ENCODE measurements at regions not wholly inside any gene's neighbourhood (a gene's known extent, or its start where the extent isn't known, plus 50 kb on each side); places are given as distances from the start of the nearest gene placed in this dataset.
"Not testable (repeated sequence)": the region's sequence is repeated elsewhere in the genome, so short reads cannot be mapped to it uniquely, and the experiment has no call there.

DNA sequence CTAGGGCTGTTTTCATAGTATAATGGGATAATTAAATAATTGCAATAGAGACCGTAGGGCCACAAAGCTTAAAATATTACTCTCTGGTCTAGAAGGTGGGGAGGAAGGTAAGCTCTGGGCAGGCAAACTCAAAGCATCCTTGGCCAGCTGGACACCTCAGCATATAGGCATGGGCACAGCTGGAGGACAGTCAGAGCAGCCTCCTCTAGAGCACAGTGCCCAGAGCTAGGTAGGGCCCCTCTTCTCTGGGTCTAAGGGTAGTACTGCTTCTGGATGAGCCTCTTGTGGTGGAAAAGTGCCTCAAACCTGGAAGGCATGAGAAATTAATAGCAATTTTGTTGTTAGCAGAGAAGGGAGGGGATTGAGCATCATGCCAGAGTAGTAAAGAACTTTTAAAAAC is 116.9 kb upstream of the FOXN2 start:
- no peak for DNase-seq

GRCh38 chr2:48198371-48198770 is 116.1 kb upstream of the FOXN2 start:
- no peak for DNase-seq

DNA sequence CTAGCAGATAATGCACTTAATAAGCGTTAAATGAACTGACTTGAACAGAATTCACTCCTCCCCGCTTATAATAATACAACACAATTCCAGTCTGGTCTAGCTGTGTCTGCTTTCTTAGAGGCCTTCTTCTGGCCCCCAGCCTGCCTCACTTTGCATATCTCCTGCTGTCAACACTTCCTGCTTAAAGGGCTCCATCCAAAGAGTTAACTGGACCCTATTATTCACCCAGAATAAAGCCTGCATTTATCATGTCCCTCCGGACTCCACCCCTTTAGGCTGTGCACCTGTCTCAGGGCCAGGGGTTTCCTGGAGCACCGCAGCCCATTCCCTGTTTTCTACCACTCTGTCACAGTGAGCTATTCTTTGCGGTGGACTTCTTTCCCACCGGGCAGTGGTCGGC is 115.4 kb upstream of the FOXN2 start:
- DNase-seq, result no peak

- no peak for DNase-seq
These were observed 113.7 kb upstream of the FOXN2 start for GRCh38 chr2:48200620-48201293.

- DNase-seq, result not testable (repeated sequence)
These were observed 113.0 kb upstream of the FOXN2 start for GRCh38 chr2:48201435-48201834.

DNA sequence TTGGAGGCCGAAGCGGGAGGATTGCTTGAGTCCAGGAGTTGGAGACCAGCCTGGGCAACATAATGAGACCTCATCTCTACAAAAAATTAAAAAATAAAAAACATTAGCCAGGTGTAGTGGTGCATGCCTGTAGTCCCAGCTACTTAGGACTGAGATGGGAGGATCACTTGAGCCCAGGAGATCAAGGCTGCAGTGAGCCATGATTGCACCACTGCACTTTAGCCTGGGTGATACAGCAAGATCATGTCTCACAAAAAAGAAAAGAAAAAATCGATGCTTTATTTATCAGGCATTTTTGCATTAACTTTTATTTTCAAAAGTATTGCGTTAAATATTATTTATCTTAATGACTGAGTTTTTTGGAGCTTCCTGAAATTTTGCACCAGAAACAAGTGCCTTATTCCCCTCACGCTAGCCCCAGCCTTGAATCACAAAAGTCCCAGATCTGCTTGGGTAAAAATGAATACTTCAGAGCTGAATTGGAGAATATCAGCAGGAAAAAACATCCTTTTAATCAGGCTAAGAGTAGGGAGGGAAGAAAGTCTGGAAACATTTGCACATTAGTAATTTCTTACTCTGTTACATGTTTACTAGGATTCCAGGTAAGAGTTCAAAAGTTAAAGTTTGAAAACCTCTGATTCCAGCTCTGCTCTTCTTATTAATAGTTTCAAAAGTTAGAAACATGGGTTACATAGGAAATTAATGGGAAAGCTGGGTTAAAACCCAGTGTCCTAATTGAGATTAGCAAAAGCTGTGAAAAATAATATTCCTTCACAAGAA is 111.4 kb upstream of the FOXN2 start:
- DNase-seq, result no peak

DNA sequence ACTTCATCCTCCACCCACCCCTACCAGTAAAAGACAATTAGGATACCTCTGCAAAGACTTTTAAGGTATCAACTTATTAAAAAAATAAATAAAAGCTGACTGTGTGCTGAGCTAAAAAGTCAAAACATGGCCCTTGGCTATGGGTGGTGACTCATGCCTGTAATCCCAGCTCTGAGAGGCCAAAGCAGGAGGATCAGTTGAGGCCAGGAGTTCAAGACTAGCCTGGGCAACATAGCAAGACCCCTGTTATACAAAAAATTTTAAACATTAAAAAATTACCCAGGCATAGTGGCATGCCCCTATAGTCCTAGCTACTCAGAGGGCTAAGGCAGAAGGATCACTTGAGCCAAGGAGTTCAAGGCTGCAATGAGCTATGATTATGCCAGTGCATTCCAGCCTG is 110.8 kb upstream of the FOXN2 start:
- DNase-seq, result no peak

GRCh38 chr2:48204750-48205136 is 109.7 kb upstream of the FOXN2 start:
- DNase-seq, result no peak

DNA sequence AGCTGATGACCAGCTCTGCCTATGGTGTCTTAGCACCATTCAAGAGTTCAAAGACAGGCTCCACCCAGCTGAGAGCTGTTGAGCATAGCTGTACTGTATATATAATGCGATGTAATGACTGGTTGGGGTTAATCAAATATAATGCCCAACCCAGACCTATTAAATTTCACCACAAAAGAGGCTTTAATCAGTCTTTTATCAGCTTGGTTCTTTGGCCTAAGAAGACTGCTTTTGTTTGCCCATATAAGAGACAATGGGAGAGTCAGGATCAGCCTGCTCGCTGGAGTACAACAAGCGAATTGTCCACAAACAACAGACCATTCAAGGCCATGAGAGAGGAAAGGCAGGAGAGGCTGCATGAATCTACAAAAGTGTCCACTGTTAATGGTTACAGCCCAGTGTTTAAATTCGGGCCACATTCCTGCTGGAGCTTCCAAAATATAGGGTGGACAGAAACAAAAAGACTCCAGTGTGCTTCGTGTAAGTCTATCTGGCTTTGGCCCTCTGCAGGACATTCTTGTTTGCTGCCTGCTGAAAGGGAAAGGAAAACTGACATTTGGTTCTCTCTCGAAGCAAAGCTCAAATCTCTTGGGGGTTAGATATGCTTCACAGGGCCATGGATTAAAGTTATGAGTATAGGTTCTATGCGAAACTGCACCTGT is 109.2 kb upstream of the FOXN2 start:
- DNase-seq, result no peak

GRCh38 chr2:48206056-48206656 is 108.3 kb upstream of the FOXN2 start:
- not testable (repeated sequence) for DNase-seq

DNA sequence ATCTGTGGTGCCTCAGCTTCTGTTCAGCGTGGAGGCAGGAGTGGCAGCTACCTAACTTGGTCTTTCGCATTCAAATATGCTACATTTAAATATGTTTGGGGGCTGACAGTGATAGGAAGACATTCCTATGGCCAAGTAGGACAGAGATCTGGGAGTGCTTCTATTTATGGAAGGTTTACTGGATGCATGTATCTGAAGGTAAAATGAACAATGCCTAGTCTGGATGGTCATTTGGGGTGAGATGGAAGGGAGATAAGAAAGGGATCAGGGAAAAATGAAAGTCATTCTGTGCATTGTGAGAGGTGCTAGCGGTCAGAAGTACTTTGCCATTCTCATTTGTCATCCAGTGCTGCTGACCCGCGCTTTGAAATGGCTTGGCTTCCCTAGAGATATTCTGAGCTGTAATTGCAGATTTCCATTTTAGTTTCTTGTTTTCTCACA is 107.3 kb upstream of the FOXN2 start:
- no peak for DNase-seq

GRCh38 chr2:48207851-48208250 is 106.6 kb upstream of the FOXN2 start:
- no peak for DNase-seq

DNA sequence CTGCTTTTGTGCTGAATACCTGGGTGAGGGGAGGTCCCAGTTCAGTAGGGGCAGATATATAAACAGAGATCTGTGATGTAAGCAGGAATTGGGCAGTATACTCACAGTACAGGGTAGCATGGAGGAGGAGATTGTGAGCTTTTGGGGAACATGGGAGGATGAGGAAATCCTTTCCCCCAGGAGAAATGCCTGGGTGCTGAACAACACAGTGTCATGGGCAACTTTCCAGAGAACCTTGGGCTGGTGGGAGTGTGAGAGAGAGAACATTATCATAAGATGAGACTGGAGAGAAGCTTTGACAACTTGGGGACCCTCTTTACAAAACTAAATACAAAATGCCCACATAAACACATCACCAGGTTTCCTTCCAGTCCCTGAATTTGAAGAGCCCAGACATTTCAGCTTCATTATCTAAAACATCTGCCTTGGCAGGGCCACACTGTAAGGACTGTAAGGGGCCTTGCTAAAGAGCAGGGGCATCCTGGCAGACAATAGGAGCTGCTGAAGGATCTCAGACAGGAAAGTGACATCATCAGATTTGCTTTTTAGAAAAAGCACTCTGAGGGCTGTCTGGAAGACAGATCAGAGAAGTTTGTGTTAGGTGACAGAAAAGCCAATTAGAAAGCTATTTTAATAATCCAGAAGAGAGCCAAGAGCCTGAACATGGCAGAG is 105.1 kb upstream of the FOXN2 start:
- no peak for DNase-seq

GRCh38 chr2:48210189-48210588 is 104.3 kb upstream of the FOXN2 start:
- no peak for DNase-seq

DNA sequence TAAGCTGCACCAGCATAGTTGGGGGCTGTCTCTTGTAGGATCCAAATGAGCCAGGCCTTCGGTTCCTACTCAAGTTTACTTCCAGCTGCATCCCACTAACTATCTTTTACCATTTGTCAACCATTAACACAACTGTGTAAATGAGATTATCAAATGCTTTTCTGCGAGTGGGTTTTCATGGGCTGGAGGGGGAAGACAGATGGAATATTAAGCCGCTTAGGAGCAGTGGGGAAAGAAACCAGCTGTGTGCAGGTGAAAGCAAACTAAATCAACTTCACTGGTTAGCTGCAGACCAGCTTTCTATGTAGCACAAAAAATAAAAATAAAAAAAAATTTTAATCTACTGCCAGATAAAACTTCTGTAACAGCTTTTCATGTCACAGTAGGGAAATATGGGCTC is 100.8 kb upstream of the FOXN2 start:
- no peak for DNase-seq

DNA sequence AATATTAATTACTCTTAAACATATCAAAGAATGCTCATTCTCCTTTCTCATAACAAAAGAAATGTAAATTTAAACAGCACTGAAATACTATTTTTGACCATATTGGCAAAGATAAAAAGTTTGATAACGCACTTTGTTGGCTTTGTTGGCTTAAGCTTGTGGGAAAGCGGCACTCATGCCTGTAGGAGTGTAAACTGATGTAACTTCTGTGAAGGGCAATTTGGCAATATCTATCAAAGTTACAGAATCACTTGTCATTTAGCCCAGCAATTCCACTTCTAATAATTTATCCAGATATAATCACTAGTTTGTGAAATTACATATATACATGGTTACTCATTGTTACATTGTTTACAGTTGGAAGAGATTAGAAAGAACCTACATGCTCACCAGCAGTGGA is 96.3 kb upstream of the FOXN2 start:
- no peak for DNase-seq

DNA sequence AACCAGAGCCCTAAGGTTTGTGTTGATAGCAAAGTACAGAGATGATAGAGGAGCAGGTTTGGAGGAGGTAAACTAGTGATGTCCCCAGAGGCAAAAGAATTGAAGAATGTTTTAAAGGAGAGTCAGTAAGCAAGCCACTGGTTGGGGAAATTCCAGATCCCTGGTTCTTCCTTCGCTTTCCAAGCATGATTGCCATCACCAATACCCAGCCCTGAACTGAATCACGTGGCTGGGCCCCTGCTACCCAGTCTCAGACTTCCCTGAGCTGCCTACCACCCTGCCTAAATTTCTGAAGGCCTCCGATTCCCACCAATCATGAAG is 95.3 kb upstream of the FOXN2 start:
- DNase-seq, result no peak

GRCh38 chr2:48219555-48220436 is 94.7 kb upstream of the FOXN2 start:
- DNase-seq, result no peak

- DNase-seq, result no peak
These were observed 94.0 kb upstream of the FOXN2 start for GRCh38 chr2:48220501-48220900.

DNA sequence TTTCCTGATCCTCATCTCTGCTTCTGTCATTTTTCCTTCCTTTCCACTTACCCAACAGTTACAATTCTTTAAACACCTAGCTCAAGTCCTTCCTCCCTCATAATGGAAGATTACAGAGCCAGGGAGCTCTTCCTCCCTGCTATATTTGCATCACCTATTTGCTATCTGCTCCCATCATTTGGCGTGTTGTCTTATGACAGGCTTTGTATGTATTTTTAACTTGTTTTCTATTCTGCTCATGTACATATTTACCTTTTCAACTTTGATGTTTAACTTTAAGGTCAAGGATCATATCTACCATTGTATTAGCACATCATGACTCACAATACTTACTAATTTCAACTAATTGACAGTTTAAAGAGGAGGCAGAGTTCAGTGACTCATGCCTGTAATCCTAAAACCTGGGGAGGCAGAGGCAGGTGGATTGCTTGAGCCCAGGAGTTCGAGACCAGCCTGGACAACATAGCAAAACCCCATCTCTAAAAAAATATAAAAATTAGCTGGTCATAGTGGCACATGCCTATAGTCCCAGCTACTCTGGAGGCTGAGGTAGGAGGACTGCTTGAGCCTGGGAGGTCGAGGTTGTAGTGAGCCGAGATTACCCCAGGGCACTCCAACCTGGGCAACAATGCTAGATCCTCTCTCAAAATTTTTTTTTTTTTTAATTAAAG is 92.5 kb upstream of the FOXN2 start:
- no peak for DNase-seq

- DNase-seq, result no peak
These were observed 86.7 kb upstream of the FOXN2 start for GRCh38 chr2:48227617-48228344.
